ENCODE measurements at regions not wholly inside any gene's neighbourhood (a gene's known extent, or its start where the extent isn't known, plus 50 kb on each side); places are given as distances from the start of the nearest gene placed in this dataset.

DNA sequence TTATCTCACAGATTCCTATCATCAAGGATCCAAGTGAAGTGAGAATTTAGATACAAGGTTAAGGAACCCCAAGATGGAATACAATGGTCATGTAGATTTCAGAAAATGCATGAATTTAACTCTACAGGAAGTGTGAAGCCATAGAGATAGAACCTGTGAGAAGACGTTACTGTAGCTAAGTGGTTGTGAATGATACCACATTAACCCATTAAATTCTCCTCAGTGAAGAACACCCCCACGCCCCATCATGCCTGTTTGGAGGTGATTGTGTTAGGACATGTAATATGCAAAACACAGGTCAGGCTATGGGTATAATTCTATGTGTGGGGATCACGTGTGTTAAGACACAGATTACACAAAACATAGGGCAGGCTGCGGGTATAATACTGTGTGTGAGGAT lies 1166.7 kb downstream of the EFNB2 start:
- TF ChIP-seq, protein P1, sequence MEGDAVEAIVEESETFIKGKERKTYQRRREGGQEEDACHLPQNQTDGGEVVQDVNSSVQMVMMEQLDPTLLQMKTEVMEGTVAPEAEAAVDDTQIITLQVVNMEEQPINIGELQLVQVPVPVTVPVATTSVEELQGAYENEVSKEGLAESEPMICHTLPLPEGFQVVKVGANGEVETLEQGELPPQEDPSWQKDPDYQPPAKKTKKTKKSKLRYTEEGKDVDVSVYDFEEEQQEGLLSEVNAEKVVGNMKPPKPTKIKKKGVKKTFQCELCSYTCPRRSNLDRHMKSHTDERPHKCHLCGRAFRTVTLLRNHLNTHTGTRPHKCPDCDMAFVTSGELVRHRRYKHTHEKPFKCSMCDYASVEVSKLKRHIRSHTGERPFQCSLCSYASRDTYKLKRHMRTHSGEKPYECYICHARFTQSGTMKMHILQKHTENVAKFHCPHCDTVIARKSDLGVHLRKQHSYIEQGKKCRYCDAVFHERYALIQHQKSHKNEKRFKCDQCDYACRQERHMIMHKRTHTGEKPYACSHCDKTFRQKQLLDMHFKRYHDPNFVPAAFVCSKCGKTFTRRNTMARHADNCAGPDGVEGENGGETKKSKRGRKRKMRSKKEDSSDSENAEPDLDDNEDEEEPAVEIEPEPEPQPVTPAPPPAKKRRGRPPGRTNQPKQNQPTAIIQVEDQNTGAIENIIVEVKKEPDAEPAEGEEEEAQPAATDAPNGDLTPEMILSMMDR (conservative IDR thresholded peaks at IDR 0.05 in 1 of 2, IDR thresholded peaks at IDR 0.05 in 1 of 2; ENCODE audit: extremely low read depth in 1 of 2, insufficient read depth in 1 of 2, low read depth in 1 of 2, low read length in 2 of 2), result no peak
- no peak for TF ChIP-seq EZH2 (IDR thresholded peaks at IDR 0.05; ENCODE audit: borderline replicate concordance, low read length)

Data from mammary epithelial cell (primary cell).